Testis (tissue), 2 donors: ENCODE measurements at regions not wholly inside any gene's neighbourhood (a gene's known extent, or its start where the extent isn't known, plus 50 kb on each side); places are given as distances from the start of the nearest gene placed in this dataset.

Experiments
- DNase-seq: peaks from one replicate; pipeline ENCODE4 v3.0.0-alpha.2; 2019
- H3K27ac ChIP-seq, 2 donors: fragments of 200-600 bp; sonication (generic); one replicate each; pipeline ENCODE4 v1.5.1; 2019
- H3K27me3 ChIP-seq: fragments of 200-600 bp; sonication (generic); one replicate; pipeline ENCODE4 v1.5.1; 2019
- H3K36me3 ChIP-seq: fragments of 200-600 bp; sonication (generic); one replicate; pipeline ENCODE4 v1.5.1; 2017; ENCODE audit warnings: low read depth; ENCODE audit errors: missing control alignments
- H3K4me1 ChIP-seq: fragments of 200-600 bp; sonication (generic); one replicate; pipeline ENCODE4 v1.5.1; 2019
- H3K4me3 ChIP-seq, 2 donors: fragments of 200-600 bp; sonication (generic); one replicate each; pipeline ENCODE4 v1.5.1; 2017 to 2019
- H3K9me3 ChIP-seq: fragments of 200-600 bp; sonication (generic); one replicate; pipeline ENCODE4 v1.5.1; 2017
- CTCF ChIP-seq, 3 experiments: fragments of 450-650 bp in 2 of 3; fragments of 200-600 bp in 1 of 3; sonication (generic) in 1 of 3; IDR thresholded peaks; one replicate each; pipeline ENCODE4 v1.5.1; 2016 to 2019; ENCODE audit warnings: antibody characterized with exemption in 3 of 3, mild to moderate bottlenecking in 2 of 3, moderate library complexity in 1 of 3
- POLR2A ChIP-seq: fragments of 450-650 bp; IDR thresholded peaks from one replicate; pipeline ENCODE4 v1.6.1; 2017; ENCODE audit warnings: antibody characterized with exemption, mild to moderate bottlenecking, moderate library complexity
- WGBS, 2 donors: methylation state at CpG; one replicate each; pipeline ENCODE4 v1.1.5; 2018; 5-methylcytosine and 5-hydroxymethylcytosine counted together
- intact Hi-C: fragments of 100-400 bp; cut with DNase I; formaldehyde crosslinking; loops from one replicate; pipeline ENCODE4 v1.15.1; 2023; ENCODE audit warnings: low total_unique reads

- no peaks in the 10 kb centered on the region for H3K9me3 ChIP-seq
- no peak overlapping the region for H3K4me3 ChIP-seq
- 100% methylated on average over 1 of the region's 1 CpG for WGBS, 2 donors
- H3K4me1 ChIP-seq = no peaks in the 10 kb centered on the region
- no peaks in the 10 kb centered on the region for H3K36me3 ChIP-seq
- intact Hi-C loops = no loop called here
- no peak for DNase-seq
- TF ChIP-seq CTCF (IDR thresholded peaks at IDR 0.05) (no peak), POLR2A (no peak)
- H3K27me3 ChIP-seq = no peaks in the 10 kb centered on the region
- H3K27ac ChIP-seq = no peak overlapping the region
Observed at GRCh38 chr15:62828364-62828763, 214.2 kb upstream of the TPM1 start.

- WGBS, 2 donors = 98 to 100% methylated on average over 2 of the region's 2 CpGs
- H3K4me1 ChIP-seq = no peaks in the 10 kb centered on the region
- DNase-seq = no peak
- no peaks in the 10 kb centered on the region for H3K27me3 ChIP-seq
- H3K36me3 ChIP-seq = no peaks in the 10 kb centered on the region
- no peak overlapping the region for H3K4me3 ChIP-seq
- H3K9me3 ChIP-seq = no peaks in the 10 kb centered on the region
- no peak overlapping the region for H3K27ac ChIP-seq
- intact Hi-C loops = no loop called here
- TF ChIP-seq POLR2A = no peak
- TF ChIP-seq CTCF (IDR thresholded peaks at IDR 0.05) = no peak
Observed at GRCh38 chr15:62832231-62832630, 210.3 kb upstream of the TPM1 start.

GRCh38 chr15:62833646-62834045 lies 208.9 kb upstream of the TPM1 start:
- no peaks in the 10 kb centered on the region for H3K27me3 ChIP-seq
- H3K9me3 ChIP-seq = no peaks in the 10 kb centered on the region
- H3K36me3 ChIP-seq = no peaks in the 10 kb centered on the region
- intact Hi-C loops = no loop called here
- no peak overlapping the region for H3K27ac ChIP-seq
- no peak overlapping the region for H3K4me3 ChIP-seq
- H3K4me1 ChIP-seq = no peaks in the 10 kb centered on the region
- TF ChIP-seq POLR2A = no peak
- TF ChIP-seq CTCF (IDR thresholded peaks at IDR 0.05) = no peak
- WGBS, 2 donors = 90 to 96% methylated on average over 12 of the region's 12 CpGs
- DNase-seq = no peak

- TF ChIP-seq POLR2A (no peak), CTCF (IDR thresholded peaks at IDR 0.05) (no peak)
- no peak overlapping the region for H3K4me3 ChIP-seq
- no peak overlapping the region for H3K27ac ChIP-seq
- no peaks in the 10 kb centered on the region for H3K36me3 ChIP-seq
- no peak for DNase-seq
- no peaks in the 10 kb centered on the region for H3K4me1 ChIP-seq
- H3K27me3 ChIP-seq = no peaks in the 10 kb centered on the region
- WGBS, 2 donors = 91 to 96% methylated on average over 7 of the region's 7 CpGs
- intact Hi-C loops = no loop called here
- no peaks in the 10 kb centered on the region for H3K9me3 ChIP-seq
Observed at GRCh38 chr15:62834686-62835329, 207.7 kb upstream of the TPM1 start.

- TF ChIP-seq CTCF (IDR thresholded peaks at IDR 0.05) (no peak), POLR2A (no peak)
- intact Hi-C loops = no loop called here
- no peak overlapping the region for H3K27ac ChIP-seq
- H3K4me3 ChIP-seq = no peak overlapping the region
- H3K4me1 ChIP-seq = no peaks in the 10 kb centered on the region
- no peaks in the 10 kb centered on the region for H3K9me3 ChIP-seq
- no peaks in the 10 kb centered on the region for H3K36me3 ChIP-seq
- no peaks in the 10 kb centered on the region for H3K27me3 ChIP-seq
- 91 to 96% methylated on average over 7 to 8 of the region's 8 CpGs for WGBS, 2 donors
- no peak for DNase-seq
Observed at GRCh38 chr15:62835351-62835750, 207.2 kb upstream of the TPM1 start.
